HG03378 (cell line): ENCODE measurements at regions not wholly inside any gene's neighbourhood (a gene's known extent, or its start where the extent isn't known, plus 50 kb on each side); places are given as distances from the start of the nearest gene placed in this dataset.
"Not testable (repeated sequence)": the region's sequence is repeated elsewhere in the genome, so short reads cannot be mapped to it uniquely, and the experiment has no call there.

Experiments
- ATAC-seq: cut with Tn5 transposase; IDR thresholded peaks from one replicate; pipeline ENCODE4 v1.9.1; 2021; ENCODE audit warnings: mild to moderate bottlenecking, moderate library complexity; ENCODE audit not compliant: unreplicated experiment

DNA sequence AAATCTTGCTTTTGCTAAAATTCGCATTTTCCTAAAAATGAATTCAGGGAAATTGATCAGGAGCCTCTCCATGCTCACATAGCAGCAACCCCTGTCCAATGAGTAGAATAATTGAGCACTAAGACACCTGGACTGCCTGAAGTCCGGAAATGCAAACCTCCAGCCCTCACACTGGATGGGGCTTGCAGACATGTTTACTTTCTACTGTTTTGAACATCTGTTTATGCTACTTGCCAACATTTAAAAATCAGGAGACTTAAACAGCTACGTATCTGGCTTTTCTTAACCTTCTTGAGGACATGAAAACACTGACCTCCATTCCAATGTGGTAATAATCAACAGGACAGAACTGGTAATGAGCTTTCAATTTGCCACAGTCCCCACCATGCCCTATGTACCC, 184.4 kb downstream of the SHOX2 start:
- ATAC-seq = no peak

DNA sequence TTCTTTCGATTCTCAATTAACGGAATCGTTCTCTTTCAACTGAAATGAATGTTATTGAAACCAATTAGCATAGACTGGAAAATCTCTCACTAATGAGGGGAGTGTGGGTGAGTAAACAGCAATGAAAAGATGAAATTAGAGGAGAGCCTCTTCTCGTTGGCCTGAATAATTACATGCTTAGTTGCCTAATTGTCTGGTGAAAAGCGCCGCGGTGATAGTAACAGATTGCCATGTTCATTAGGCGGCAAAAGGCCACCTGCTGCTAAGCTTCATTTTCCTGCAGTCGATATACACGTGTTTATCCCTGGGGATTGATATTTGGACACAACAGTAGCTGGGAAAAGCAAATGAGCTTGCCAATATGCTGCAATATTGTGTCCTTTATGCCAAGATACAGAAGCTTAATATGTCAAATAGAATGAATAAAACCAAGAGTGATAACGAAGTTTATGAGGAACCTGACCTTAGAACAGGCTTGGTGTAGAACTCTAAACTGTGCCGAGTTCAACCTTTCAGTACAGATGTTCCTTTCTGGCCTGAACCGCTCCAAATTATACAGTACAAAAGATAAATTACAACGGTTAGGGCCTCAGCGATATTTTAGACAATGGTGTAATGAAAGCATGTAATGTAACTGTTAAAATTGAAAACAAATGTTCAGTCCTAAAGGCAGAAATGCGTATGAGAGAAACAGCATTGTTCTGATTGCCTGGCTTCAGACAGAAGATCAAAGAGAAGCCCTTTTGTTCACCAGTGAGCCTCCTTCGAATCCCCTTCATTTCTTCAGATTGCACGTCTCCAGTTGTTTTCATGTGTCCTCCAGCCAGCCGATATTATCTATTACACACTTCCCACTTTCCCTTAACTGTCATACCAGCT, 185.2 kb downstream of the SHOX2 start:
- no peak for ATAC-seq

DNA sequence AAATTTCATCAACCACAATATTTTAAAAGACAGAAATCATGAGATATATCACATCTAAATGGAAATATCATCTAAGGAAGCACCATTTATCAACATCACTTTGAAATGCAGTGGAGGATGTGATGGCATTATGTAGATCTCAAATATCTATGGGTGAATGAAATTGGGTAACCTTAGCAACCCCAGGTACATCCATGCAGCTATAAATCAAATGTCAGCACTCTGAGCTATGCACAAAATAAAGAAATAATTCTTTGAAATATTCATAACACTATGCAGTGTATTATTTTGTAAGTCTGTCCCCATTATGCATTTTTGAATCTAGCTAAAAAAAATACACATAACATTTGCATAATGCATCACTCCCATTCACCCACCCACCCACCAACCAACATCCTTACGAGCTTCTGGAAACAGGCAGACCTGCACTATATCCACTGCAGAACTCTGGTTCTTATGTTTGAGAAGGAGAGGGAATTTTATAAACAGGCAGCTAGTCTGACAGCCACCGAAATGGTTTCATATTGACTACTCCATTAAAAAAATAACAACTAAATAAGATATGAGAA, 186.8 kb downstream of the SHOX2 start:
- ATAC-seq = no peak

DNA sequence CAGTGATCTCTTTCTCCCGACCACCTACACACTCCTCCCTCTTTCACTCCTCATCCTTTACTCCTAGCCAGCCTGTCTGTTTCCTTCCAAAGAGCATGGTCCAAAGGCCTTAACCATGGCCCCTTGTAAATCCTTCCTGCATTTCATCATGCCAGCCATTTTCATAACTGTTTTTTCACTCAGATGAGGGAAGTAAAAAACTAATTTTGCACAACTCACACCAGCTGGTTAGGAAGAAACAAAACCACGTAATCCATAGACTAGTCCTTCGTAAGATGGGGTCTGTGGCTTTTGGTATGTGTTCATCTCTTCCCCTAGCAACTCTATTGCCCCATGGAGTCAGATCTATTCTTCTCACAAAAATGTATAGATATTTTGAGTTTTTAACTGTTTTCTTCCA, 187.8 kb downstream of the SHOX2 start:
- ATAC-seq = no peak

DNA sequence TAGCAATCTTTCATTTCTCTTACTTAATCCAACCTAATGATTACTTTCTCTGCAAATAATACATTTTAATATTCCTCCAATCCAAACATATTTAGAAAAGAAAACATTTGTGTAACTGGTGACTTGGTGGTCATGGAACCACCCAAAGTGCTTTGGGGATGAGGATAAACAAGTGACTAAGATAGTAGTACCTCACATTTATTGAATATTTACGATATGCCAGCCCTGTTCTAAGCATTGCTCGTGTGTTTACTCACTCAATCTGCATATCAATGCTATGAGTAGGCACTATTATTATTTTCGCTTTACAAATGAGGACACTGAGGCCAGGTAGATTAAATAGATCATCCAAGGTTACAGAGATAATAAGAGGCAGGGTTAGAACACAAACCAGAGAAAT, 189.5 kb downstream of the SHOX2 start:
- no peak for ATAC-seq

DNA sequence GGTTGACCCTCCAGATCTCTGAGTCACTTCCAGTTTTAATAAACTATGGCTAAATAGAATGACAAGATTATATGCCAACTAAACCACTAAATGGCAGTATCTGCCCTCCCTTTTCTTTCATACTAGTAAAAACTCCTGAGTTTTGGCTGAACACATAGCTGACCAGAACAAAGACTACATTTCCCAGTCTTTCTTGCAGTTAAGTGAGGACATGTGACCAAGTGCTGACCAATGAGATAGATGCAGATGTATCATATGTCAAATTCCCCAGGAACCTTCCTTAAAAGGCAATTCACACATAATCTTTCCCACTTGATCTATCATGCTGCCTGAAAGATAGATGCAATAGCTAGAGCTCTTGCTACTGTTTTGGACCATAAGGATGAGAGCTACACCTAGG, 191.3 kb downstream of the SHOX2 start:
- ATAC-seq = no peak

DNA sequence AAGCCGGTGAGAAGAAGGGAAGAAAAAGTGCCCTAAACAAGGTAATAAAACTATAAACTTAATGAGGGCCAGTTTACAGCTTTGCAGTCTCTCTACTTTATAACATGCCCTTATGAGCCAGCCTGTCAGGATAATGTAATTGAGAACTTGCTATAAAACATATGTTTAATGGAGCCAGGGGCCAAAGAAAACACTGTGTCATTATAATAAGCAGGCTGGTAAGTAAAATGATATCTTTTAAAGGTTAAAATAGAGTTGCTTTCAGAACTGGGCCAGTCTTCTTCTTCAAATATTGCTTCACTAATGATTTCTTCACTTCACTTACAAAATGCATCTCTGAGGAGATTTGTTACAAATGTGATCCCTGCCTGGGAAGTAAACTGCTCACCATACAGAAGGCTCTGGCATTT, 192.5 kb downstream of the SHOX2 start:
- no peak for ATAC-seq

DNA sequence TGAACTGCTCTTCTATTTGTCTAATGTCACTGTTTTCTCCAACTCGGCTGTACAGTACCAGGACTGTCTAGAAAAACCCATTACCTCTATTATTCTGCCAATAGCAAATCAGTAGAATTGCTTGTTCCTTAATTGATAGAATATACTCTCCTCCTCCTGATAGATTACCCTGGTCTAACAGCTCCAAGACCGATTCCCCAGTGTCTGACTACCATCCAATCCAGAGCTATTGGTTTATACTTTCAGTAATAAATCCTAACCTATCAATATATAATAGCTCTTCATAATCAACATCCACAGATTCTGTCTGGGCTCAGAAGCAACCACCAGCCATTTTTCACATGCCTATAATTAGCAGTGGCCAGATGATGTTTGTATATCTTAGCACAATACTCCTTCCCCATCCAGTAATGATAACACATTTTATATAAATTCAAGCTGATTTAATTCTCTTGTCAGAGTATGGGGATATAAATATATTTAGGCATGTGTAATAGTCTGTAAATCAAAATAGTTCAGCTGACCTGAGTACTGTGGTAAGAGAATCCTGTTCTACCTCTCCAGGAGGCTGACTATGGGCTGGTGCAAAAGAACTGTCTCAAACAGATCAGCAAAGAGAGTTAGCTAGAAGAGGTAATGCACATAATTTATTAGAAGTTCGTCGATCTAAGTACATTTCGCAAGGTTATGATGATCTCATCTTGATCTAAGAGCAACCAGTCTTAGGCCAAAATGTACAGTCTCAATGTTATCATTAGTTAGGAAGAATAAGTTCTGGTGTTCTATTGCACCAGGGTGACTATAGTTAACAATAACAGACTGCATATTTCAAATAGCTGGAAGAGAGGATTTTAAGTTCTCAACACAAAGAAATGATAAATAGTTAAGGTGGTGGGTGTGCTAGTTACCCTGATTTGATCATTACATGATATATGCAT, 193.4 kb downstream of the SHOX2 start:
- ATAC-seq = no peak

DNA sequence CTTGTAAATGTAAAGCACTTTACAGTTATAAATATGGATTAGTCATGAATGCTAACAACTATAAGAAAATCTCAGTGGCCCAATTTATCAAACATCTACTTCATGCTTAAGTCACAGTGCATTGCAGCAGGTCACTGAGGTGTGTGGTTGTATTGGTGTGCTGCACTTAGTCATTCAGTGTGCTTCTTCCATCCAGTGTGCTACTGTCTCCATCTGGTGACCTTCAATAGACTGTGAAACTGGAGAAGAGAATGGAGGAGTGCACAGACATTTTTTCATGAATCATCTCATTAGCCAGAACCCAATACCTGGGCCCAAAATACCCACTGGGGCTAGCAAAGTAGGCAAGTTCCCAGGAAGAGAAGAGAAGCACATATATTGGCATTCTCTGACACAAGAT, 199.6 kb downstream of the SHOX2 start:
- no peak for ATAC-seq

DNA sequence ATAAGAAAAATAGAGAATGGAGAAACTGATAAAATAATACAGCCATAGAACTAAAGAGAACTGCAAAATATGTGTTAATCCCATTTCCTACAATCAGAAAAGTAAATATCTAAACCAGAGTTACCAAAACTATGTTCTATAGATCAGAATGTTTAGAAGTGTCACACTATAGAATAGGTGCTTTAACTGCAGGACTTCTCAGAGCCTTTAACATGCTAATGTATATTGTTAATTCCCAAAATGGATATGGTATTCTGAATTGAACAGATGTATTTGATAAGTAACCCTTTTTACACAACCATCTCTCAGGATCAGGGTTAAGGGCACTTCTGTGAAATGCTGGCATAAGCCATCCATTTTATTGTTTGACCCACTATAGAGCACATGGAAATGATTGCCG, 200.3 kb downstream of the SHOX2 start:
- ATAC-seq = no peak

DNA sequence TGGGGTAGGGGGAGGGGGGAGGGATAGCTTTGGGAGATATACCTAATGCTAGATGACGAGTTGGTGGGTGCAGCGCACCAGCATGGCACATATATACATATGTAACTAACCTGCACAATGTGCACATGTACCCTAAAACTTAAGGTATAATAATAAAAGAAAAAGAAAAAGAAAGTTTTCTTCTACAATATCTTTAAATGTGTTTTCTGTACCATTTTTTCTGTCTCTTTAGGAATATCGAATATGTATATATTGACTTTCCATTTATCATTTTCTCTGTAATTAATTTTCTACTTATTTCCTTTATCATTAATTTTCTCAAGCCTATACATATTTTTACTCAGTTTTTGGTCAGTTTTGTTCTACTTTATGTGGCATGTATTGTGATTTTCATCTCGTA, 203.5 kb downstream of the SHOX2 start:
- ATAC-seq = not testable (repeated sequence)

DNA sequence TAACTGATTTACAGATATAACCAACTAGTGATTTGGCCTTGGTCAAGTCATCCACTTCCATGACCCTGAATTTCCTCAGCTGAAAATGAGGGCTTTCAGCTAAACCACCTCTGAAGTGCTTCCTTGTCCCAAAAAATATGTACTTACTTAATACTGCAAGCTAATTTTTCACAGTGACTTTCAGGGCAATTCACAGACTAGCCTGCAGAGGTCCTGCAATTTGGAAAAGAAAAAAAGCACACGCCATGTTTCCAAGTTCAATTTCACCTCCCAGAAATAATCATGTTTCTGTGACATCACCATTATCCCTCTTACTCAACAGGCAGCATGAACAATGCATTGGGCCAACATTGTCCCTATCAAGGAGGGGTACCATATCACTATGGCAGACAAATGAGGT, 218.2 kb downstream of the SHOX2 start:
- no peak for ATAC-seq

DNA sequence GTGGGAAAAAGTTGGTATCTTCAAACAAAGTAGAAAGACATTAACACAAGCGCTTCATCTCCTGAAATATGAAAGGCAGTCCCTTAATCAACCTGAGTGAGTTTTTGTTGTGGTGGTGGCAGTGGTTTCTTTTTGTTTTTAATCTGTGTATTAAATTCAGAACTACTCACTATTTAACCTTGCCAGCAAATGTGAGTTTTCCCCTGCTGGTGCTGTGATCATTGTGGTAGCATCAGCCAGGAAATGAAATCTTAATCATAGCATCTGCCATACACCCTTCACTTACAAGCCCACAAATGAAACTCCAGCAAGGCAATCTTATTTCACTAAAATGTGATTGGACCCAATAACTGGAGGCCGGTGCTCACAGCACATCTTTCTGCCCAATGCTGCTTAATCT, 229.7 kb downstream of the SHOX2 start:
- ATAC-seq = no peak

DNA sequence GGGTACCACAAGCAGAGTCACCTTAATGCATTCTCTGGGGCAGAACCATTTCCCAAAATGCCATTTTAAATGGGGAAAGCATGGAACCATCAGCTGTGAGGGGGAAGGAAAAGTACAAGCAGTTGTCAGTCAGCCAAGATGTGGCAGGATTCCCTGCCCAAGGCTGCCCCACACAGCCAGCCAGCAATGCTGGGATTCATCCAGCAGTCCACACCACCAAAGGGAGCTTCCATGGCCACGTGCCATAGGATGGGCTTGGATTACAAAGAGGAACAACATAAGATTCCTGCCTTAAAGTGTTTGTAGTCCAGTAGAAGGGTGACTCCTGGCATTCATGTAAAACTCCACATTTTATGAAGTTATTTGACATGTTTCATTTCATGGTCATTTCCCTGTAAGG, 233.3 kb downstream of the SHOX2 start:
- ATAC-seq = no peak

DNA sequence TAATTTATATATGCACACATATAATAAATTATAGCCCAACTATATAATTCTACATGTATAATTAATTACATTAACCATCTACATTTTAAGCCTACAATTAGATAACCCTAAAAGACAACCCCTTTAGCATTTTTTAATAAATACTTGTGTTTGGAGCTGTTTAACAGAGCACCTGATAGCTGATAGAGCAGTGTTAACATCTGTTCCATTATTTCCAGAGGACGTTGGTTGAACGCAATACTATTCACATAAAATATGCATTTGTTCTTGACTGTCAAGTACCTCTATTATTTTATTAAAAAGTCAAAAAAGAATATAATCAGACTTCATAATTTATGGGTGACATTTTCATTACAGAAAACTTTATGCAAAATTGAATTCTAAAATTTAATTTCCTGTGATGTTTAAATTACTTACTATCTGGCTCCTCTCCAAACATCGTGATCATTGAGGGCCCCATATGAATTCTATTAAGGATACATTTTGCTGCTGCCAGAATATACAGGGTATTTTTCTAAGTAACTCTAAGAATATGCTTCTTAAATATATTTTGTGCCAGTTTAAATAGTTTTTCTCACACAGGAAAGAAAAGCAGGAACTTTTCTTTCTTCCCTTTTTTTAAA, 234.3 kb downstream of the SHOX2 start:
- ATAC-seq = no peak

DNA sequence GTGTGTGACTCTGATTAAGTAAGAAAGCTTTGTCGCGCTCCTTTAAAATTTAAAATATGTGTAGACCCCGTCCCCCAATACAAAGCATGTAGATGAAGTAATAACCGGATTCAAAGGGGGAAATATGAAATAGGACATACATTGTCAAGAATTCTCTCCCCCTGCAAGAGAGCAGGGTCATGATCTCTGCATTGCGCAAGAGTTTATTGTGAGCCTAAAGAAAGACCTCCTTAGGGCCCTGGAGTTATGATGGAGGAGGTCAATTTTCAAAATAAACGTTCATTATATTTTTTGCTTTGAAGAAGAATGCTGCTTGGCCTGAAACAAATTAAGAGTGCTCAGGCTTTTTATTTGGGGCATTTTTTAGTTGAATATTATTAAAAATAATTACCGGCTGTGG, 235.0 kb downstream of the SHOX2 start:
- ATAC-seq = no peak

DNA sequence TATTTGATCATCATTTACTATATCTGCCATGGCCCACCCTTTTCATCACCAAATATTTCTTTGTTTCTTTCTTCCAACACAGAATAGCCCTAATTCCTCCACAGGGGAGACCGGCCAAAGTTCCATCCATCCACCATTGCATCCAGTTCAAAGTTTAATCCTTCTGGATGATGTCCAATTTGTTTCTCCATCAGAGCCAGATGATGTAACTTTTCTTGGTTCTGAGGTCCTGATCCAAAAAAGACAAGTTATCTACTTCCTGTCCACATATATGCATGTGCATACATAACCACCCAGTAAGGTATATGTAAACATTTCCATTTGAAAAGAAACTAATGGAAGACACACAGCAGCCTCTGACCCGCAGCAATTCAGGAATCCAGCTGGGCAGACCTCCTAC, 237.3 kb downstream of the SHOX2 start:
- ATAC-seq = no peak

DNA sequence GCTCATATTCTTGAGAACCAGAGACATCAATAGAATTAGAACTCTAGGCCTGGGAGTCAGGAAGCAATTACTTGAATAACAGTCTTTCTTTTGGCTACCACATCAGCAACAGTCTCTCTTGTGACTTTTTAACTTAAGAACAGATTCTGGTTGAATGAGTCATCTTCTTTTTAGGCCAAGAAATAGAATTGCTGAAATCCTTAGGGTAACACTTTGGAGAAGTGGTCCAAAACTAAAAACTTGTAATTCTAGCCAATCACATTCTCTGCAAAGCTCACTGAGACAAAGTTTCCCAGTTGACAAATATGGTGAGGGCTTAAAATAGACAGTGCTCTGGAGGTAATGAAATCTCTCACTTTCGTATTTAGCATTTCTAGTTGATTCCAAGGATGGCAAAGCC, 238.0 kb downstream of the SHOX2 start:
- ATAC-seq = no peak

DNA sequence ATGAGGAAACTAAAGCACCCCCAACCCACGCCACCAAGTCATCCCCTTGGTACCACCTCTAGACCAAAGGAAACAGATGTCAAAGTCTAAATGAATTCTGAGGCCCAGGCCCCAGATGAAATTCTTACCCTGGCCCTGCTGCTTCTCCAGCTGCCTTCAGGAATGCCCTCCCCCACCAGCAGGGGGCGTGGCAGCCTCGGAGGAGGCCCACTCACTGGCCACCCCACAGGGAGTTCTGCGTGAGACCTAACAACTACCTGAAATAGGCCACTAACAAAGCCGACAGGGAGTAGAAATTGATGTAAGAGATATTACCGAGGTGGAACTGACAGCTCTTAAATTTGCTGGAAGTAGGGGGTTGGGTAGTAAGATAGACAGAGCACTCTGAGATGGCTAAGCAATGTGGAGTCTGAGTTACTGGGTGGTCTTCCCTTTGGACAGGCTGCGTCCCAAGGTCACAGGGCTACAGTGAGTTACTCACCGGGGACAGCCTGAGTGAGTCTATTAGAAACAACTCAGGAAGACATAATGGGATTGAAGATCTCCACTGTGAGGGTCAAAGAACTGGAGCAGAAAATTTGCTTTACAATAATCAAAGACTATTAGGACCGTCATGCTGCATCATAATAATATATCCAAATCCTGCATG, 240.7 kb downstream of the SHOX2 start:
- peak; percentile 81 for ATAC-seq

DNA sequence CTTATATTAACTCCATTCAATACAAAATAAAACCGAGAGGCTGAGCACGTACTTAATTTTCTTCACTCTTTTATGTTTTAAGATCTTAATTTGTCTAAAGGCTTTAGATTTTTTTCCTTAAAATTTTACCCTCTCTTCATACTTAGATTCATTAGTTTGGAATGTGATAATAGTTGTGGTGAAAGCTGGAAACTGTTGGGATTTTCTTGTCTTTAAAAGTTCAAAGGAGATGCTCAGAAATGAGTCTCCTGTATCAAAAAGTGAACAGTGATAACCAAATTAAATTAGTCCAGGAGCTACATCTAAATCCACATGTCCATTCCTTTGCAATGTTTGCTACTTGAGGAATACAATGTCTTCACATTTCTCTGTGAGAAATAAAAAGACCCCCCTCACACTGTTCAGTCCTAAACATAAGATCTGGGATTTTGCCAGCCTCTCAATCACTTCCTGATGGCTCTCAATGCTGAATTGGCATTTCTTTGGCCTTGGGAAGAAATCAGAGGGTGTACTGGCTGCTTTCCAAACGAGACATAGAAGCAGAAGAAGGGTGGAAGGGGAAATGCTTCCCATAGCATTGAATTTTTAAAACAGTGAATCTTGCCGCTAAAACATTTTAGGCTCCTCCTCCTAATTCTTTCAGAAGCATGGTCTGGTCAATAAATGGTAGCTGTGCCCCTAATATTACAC, 245.0 kb downstream of the SHOX2 start:
- no peak for ATAC-seq
